Cardiac fibroblast (primary cell): ENCODE measurements at regions not wholly inside any gene's neighbourhood (a gene's known extent, or its start where the extent isn't known, plus 50 kb on each side); places are given as distances from the start of the nearest gene placed in this dataset.
A peak's percentile ranks its signal among the peaks of the same experiment; 100 is the strongest.
"Not testable (repeated sequence)": the region's sequence is repeated elsewhere in the genome, so short reads cannot be mapped to it uniquely, and the experiment has no call there.

ENCODE experiments used
- DNase-seq, 2 donors: peaks; one replicate each; pipeline versions ENCODE4 v3.0.0 to v3.0.0-alpha.2; 2010; ENCODE audit warnings: low read depth in 2 of 2
- H3K4me3 ChIP-seq, 2 donors: replicated peaks in 1 of 2; 1 replicate in 1 of 2; 2 replicates in 1 of 2; pipeline ENCODE4 v1.5.1; 2011; ENCODE audit warnings: low read depth in 2 of 2, low read length in 2 of 2, mild to moderate bottlenecking in 2 of 2, moderate library complexity in 1 of 2
- TF ChIP-seq, protein P1 (sequence below): IDR thresholded peaks from one replicate; pipeline ENCODE4 v1.5.1; 2011; ENCODE audit warnings: low read depth, mild to moderate bottlenecking, low read length, inconsistent platforms

- H3K4me3 ChIP-seq: no peak overlapping the region
- no peak for DNase-seq
- TF ChIP-seq, protein P1, sequence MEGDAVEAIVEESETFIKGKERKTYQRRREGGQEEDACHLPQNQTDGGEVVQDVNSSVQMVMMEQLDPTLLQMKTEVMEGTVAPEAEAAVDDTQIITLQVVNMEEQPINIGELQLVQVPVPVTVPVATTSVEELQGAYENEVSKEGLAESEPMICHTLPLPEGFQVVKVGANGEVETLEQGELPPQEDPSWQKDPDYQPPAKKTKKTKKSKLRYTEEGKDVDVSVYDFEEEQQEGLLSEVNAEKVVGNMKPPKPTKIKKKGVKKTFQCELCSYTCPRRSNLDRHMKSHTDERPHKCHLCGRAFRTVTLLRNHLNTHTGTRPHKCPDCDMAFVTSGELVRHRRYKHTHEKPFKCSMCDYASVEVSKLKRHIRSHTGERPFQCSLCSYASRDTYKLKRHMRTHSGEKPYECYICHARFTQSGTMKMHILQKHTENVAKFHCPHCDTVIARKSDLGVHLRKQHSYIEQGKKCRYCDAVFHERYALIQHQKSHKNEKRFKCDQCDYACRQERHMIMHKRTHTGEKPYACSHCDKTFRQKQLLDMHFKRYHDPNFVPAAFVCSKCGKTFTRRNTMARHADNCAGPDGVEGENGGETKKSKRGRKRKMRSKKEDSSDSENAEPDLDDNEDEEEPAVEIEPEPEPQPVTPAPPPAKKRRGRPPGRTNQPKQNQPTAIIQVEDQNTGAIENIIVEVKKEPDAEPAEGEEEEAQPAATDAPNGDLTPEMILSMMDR: no peak
These were observed 595.6 kb downstream of the TP53TG3F start for GRCh38 chr16:34054969-34055368.

- H3K4me3 ChIP-seq, DNase-seq: not testable (repeated sequence)
These were observed 603.3 kb downstream of the TP53TG3F start for GRCh38 chr16:34062620-34063253.

DNA sequence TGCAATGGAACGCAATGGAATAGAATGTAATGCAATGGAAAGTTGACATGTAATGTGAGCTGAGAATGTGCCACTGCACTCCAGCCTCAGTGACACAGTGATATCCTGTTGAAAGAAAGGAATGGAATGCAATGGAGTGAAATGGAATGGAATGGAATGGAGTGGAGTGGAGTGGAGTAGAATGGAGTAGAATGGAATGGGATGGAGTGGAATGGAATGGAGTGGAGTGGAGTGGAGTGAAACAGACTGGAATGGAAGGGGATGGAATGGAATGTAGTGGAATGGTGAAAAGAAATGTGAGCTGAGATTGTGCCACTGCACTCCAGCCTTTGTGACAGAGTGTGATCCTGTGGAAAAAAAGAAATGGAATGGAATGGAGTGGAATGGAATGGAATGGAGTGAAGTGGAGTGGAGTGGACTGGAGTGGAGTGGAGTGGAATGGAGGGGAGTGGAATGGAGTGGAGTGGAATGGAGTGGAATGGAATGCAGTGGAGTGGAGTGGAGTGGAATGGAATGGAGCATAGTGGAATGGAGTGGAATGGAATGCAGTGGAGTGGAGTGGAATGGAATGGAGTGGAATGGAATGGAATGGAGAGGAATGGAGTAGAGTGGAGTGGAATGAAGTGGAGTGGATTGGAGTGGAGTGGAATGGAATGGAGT lies 604.2 kb downstream of the TP53TG3F start:
- H3K4me3 ChIP-seq, DNase-seq: not testable (repeated sequence)

DNA sequence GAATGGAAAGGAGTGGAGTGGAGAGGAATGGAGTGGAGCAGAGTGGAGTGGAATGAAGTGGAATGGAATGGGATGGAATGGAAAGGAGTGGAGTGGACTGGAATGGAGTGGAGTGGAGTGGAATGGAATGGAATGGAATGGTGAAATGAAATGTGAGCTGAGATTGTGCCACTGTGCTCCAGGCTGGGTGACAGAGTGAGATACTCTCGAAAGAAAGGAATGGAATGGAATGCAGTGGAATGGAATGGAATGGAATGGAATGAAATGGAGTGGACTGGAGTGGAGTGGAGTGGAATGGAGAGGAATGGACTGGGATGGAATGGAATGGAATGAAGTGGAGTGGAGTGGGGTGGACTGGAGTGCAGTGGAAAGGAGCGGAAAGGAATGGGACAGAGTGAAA lies 605.2 kb downstream of the TP53TG3F start:
- DNase-seq, H3K4me3 ChIP-seq: not testable (repeated sequence)

- H3K4me3 ChIP-seq, DNase-seq: not testable (repeated sequence)
These were observed 610.3 kb downstream of the TP53TG3F start for GRCh38 chr16:34069731-34070130.

DNA sequence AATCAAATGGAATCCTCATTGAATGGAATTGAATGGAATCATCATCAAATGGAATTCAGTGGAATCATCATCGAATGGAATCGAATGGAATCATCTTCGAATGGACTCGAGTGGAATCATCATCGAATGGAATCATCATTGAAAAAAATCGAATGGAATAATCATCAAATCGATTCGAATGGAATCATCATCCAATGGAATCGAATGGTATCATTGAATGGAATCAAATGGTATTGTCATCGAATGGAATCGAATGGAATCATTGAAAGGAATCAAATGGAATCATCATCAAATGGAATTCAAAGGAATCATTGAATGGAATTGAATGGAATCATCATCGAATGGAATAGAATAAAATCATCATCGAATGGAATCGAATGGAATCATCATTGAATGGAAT lies 619.3 kb downstream of the TP53TG3F start:
- DNase-seq: peak; percentile 13 to 37
- TF ChIP-seq, protein P1: no peak
- H3K4me3 ChIP-seq: no peak overlapping the region

GRCh38 chr16:34085038-34085437 lies 625.6 kb downstream of the TP53TG3F start:
- H3K4me3 ChIP-seq, DNase-seq: not testable (repeated sequence)

GRCh38 chr16:34095006-34095405 lies 635.6 kb downstream of the TP53TG3F start:
- not testable (repeated sequence) for DNase-seq, H3K4me3 ChIP-seq

- not testable (repeated sequence) for H3K4me3 ChIP-seq, DNase-seq
These were observed 637.5 kb downstream of the TP53TG3F start for GRCh38 chr16:34096911-34097310.

GRCh38 chr16:34097326-34097725 lies 637.9 kb downstream of the TP53TG3F start:
- not testable (repeated sequence) for H3K4me3 ChIP-seq, DNase-seq

- H3K4me3 ChIP-seq, DNase-seq: not testable (repeated sequence)
These were observed 638.6 kb downstream of the TP53TG3F start for GRCh38 chr16:34098033-34098432.

GRCh38 chr16:34099028-34099427 lies 639.6 kb downstream of the TP53TG3F start:
- not testable (repeated sequence) for DNase-seq, H3K4me3 ChIP-seq
